ENCODE measurements at regions not wholly inside any gene's neighbourhood (a gene's known extent, or its start where the extent isn't known, plus 50 kb on each side); places are given as distances from the start of the nearest gene placed in this dataset.

DNA sequence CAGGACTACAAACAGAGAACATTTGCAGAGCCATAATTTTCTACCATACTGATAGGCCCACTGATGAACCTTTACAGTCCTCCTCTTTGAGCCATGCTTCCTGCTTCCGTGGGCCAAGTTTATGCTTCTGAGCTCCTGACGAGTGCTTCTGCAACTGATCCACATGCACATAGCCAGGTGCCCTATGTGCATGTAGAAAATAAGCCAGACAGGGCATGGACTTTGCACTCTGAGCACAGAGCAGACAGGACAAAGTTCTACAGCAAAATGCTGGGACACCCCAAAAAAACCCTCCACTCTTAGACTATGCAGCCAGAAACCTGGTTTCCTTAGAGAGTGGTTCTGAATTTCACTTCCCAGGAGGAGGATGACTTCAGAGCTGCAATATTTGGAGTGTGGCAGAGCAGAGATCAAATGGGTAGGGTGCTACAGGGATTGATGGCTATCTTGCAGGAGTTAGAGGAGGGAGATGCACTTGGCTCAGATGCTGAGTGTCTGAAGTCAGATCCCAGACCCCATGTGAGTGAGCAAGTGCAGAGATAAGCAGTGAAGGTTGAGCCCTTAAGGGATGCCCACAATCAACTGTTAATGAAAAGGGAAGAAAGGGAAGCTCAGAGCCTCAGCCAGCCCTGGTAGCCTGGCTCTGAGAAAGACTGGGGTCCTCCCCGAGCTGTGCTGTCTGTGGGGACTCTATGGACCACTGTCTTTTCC is 230.9 kb downstream of the DUSP10 start:
- ATAC-seq (no peak), FAIRE-seq (no peak), DNase-seq (ENCODE audit: low read depth, low spot score) (no peak)
- Histone ChIP-seq H3K9ac (ENCODE audit: control insufficient read depth, insufficient read depth, low read length) (no peak overlapping the region), H3K27me3 (replicated peaks in 1 of 2; ENCODE audit: control insufficient read depth in 2 of 2, insufficient read depth in 2 of 2, low read length in 1 of 2) (no peaks in the 10 kb centered on the region), H3K36me3 (ENCODE audit: control insufficient read depth in 2 of 2, insufficient read depth in 2 of 2, low read length in 1 of 2) (no peaks in the 10 kb centered on the region), H3K27ac (ENCODE audit: control insufficient read depth, insufficient read depth) (no peak overlapping the region), H3K4me1 (ENCODE audit: control insufficient read depth, insufficient read depth, low read length) (no peaks in the 10 kb centered on the region), H3K4me2 (ENCODE audit: control insufficient read depth, insufficient read depth) (no peak overlapping the region), H3K4me3 (no peak overlapping the region), H2AFZ (ENCODE audit: control insufficient read depth, low read depth, low read length) (no peak overlapping the region), H3K9me3 (replicated peaks; ENCODE audit: control insufficient read depth, insufficient read depth, low read length) (peaks cover 3% of the 10 kb centered on the region; the same call in 1 of the 3 replicates), H3K79me2 (ENCODE audit: control insufficient read depth, insufficient read depth, low read length) (no peaks in the 10 kb centered on the region), H4K20me1 (ENCODE audit: control insufficient read depth, insufficient read depth) (no peaks in the 10 kb centered on the region)
- TF ChIP-seq RUNX3 (IDR thresholded peaks at IDR 0.05; ENCODE audit: low read length) = no peak
- TF ChIP-seq, protein P1, sequence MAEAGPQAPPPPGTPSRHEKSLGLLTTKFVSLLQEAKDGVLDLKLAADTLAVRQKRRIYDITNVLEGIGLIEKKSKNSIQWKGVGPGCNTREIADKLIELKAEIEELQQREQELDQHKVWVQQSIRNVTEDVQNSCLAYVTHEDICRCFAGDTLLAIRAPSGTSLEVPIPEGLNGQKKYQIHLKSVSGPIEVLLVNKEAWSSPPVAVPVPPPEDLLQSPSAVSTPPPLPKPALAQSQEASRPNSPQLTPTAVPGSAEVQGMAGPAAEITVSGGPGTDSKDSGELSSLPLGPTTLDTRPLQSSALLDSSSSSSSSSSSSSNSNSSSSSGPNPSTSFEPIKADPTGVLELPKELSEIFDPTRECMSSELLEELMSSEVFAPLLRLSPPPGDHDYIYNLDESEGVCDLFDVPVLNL (IDR thresholded peaks at IDR 0.05; ENCODE audit: low read depth, low read length) = no peak
- TF ChIP-seq, protein P2, sequence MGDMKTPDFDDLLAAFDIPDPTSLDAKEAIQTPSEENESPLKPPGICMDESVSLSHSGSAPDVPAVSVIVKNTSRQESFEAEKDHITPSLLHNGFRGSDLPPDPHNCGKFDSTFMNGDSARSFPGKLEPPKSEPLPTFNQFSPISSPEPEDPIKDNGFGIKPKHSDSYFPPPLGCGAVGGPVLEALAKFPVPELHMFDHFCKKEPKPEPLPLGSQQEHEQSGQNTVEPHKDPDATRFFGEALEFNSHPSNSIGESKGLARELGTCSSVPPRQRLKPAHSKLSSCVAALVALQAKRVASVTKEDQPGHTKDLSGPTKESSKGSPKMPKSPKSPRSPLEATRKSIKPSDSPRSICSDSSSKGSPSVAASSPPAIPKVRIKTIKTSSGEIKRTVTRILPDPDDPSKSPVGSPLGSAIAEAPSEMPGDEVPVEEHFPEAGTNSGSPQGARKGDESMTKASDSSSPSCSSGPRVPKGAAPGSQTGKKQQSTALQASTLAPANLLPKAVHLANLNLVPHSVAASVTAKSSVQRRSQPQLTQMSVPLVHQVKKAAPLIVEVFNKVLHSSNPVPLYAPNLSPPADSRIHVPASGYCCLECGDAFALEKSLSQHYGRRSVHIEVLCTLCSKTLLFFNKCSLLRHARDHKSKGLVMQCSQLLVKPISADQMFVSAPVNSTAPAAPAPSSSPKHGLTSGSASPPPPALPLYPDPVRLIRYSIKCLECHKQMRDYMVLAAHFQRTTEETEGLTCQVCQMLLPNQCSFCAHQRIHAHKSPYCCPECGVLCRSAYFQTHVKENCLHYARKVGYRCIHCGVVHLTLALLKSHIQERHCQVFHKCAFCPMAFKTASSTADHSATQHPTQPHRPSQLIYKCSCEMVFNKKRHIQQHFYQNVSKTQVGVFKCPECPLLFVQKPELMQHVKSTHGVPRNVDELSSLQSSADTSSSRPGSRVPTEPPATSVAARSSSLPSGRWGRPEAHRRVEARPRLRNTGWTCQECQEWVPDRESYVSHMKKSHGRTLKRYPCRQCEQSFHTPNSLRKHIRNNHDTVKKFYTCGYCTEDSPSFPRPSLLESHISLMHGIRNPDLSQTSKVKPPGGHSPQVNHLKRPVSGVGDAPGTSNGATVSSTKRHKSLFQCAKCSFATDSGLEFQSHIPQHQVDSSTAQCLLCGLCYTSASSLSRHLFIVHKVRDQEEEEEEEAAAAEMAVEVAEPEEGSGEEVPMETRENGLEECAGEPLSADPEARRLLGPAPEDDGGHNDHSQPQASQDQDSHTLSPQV (IDR thresholded peaks at IDR 0.05) = no peak
- TF ChIP-seq IRF4 (IDR thresholded peaks at IDR 0.05; ENCODE audit: low read depth, low read length) = no peak
- no peak for TF ChIP-seq SP1 (IDR thresholded peaks at IDR 0.05; ENCODE audit: low read depth, low read length)
- TF ChIP-seq CEBPB (IDR thresholded peaks at IDR 0.05; ENCODE audit: borderline replicate concordance in 1 of 2, low read depth in 2 of 2, low read length in 2 of 2) = no peak
- TF ChIP-seq MXI1 (IDR thresholded peaks at IDR 0.05; ENCODE audit: low read depth, low read length) = no peak
- no peak for TF ChIP-seq ASH2L (IDR thresholded peaks at IDR 0.05; ENCODE audit: borderline replicate concordance, low read depth)
- TF ChIP-seq SRF (IDR thresholded peaks at IDR 0.05; ENCODE audit: low read depth in 2 of 2, low read length in 2 of 2) = no peak
- no peak for TF ChIP-seq NFYA (IDR thresholded peaks at IDR 0.05; ENCODE audit: borderline replicate concordance, low read depth, low read length)
- TF ChIP-seq, protein P3, sequence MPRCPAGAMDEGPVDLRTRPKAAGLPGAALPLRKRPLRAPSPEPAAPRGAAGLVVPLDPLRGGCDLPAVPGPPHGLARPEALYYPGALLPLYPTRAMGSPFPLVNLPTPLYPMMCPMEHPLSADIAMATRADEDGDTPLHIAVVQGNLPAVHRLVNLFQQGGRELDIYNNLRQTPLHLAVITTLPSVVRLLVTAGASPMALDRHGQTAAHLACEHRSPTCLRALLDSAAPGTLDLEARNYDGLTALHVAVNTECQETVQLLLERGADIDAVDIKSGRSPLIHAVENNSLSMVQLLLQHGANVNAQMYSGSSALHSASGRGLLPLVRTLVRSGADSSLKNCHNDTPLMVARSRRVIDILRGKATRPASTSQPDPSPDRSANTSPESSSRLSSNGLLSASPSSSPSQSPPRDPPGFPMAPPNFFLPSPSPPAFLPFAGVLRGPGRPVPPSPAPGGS (IDR thresholded peaks at IDR 0.05; ENCODE audit: borderline replicate concordance, insufficient read depth, low read depth, low read length, poor library complexity, severe bottlenecking) = no peak
- no peak for TF ChIP-seq IKZF1 (conservative IDR thresholded peaks at IDR 0.05)
- no peak for TF ChIP-seq HDAC6 (IDR thresholded peaks at IDR 0.05; ENCODE audit: unreplicated experiment)
- no peak for TF ChIP-seq SIN3A (IDR thresholded peaks at IDR 0.05; ENCODE audit: low read depth, low read length)
- no peak for TF ChIP-seq HDGF (IDR thresholded peaks at IDR 0.05)
- SMC1A ChIA-PET (ENCODE audit: uncharacterized antibody, unreplicated experiment) = interaction anchor here (0.7 kb wide), 1 partner anchor 9 kb away, joined by 3 read pairs; no protein-coding TSS in a partner anchor
- 33% methylated on average over 3 of the region's 3 CpGs for WGBS (ENCODE audit: insufficient coverage, insufficient replicate concordance, low lambda C conversion rate, missing lambda C conversion rate)
- RAD21 ChIA-PET (ENCODE audit: unreplicated experiment) = no interaction called here
- CTCF ChIA-PET = interaction anchor here (0.5 to 1.2 kb wide), 3 partner anchors 33 to 712 kb away, joined by 3 to 4 read pairs (median 3); no protein-coding TSS in a partner anchor
- no TSS peak for BruUV-seq (replicated peaks)
- intact Hi-C loops (cut with micrococcal nuclease; ENCODE audit: unreplicated experiment) = no loop called here
- POLR2A ChIA-PET = no interaction called here
- in situ Hi-C loops (cut with MboI) = no loop called here
